IPS-18c (cell line): ENCODE measurements at regions not wholly inside any gene's neighbourhood (a gene's known extent, or its start where the extent isn't known, plus 50 kb on each side); places are given as distances from the start of the nearest gene placed in this dataset.

Source experiments
- H3K4me3 ChIP-seq: 2 replicates; pipeline ENCODE4 v1.7.0; 2013; ENCODE audit warnings: low read depth, mild to moderate bottlenecking, low read length, moderate library complexity; ENCODE audit not compliant: insufficient read depth
- H3K9me3 ChIP-seq: one replicate; pipeline ENCODE4 v1.6.1; 2013; ENCODE audit warnings: mild to moderate bottlenecking, low read length, moderate library complexity; ENCODE audit not compliant: control insufficient read depth, insufficient read depth

- Histone ChIP-seq H3K9me3 (no peaks in the 10 kb centered on the region), H3K4me3 (no peak overlapping the region)
Observed at GRCh38 chr3:117480525-117480924, 770.9 kb downstream of the TUSC7 start.

DNA sequence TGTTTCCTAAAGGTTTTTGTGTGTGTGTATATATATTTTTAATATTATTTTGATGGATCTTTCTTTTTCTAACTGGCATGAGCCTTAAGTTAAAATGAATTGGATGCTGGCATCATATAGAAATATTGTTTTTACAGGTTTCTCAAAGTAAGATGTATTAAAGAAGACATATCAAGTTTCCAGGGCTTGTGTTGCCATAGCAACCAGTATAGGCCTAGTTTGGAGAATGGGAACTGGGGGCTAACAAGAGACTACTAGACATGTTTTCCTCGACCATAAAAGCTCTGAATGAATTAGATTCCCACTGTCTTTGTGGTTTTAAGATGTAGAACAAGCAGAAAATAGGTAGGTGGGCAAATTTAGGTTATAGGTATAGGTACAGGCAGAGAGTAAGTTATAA is 771.4 kb downstream of the TUSC7 start:
- H3K9me3 ChIP-seq: no peaks in the 10 kb centered on the region
- no peak overlapping the region for H3K4me3 ChIP-seq

GRCh38 chr3:117483839-117484238 is 774.3 kb downstream of the TUSC7 start:
- Histone ChIP-seq H3K4me3 (no peak overlapping the region), H3K9me3 (no peaks in the 10 kb centered on the region)

GRCh38 chr3:117485841-117486240 is 776.3 kb downstream of the TUSC7 start:
- H3K9me3 ChIP-seq: no peaks in the 10 kb centered on the region

GRCh38 chr3:117486719-117487716 is 777.4 kb downstream of the TUSC7 start:
- Histone ChIP-seq H3K9me3 (no peaks in the 10 kb centered on the region), H3K4me3 (no peak overlapping the region)

More at GRCh38 chr3:117485841-117486240, 776.3 kb downstream of the TUSC7 start:
- no peak overlapping the region for H3K4me3 ChIP-seq

DNA sequence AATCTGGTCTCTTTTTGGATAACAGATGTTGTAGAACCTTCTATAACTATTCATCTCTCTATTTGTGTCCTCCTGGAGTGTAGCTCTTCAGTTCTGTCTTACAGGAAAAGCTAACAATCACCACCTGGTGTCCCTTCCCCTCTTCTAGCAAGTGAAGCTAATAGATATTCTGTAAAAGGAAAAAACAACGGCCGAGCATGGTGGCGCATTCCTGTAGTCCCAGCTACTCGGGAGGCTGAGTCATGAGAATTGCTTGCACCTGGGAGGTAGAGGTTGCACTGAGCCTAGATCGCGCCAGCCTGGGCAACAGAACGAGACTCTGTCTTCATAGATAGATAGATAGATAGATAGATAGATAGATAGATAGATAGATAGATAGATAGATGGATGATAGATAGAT is 779.4 kb downstream of the TUSC7 start:
- H3K4me3 ChIP-seq: no peak overlapping the region
- no peaks in the 10 kb centered on the region for H3K9me3 ChIP-seq

- Histone ChIP-seq H3K9me3 (no peaks in the 10 kb centered on the region), H3K4me3 (no peak overlapping the region)
Observed at GRCh38 chr3:117489663-117490079, 780.1 kb downstream of the TUSC7 start.

DNA sequence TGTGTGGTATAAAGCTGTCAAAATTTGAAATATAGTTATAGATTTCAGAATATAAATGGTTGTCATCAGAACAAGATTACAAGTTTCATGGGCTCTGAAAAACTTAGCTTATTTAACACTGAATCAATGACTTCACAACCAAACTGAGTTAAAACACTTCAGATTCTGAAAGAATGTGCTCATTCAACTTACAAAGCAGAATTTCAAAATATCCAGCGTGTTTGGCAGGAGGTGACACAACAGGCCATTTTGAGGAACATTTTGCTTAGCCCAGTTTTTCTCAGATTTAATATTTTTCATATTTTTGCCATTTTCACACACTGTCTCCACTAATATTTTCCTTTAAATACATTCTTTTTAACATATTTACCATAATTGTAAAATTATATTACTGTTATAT is 781.1 kb downstream of the TUSC7 start:
- H3K4me3 ChIP-seq: no peak overlapping the region

DNA sequence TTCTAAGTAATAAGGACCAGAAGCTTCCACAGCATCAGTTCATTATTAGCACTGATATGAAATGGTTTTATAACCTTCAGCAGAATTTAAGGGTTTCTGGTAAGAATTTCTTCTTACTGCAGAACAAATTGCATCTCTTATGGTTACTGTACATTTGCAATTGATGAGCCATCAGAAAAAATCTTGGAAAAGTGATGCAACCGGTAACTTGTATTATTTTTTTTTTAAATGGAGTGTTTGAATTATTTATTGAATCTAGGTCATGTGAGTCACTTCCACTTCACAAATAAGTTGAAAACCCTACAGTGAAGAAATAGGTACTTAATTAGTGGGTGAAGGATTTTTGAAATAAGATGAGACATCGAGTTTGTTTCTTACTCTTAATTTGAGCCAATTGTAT is 786.0 kb downstream of the TUSC7 start:
- Histone ChIP-seq H3K4me3 (no peak overlapping the region), H3K9me3 (no peaks in the 10 kb centered on the region)

More for the DNA sequence above, 781.1 kb downstream of the TUSC7 start:
- no peaks in the 10 kb centered on the region for H3K9me3 ChIP-seq

DNA sequence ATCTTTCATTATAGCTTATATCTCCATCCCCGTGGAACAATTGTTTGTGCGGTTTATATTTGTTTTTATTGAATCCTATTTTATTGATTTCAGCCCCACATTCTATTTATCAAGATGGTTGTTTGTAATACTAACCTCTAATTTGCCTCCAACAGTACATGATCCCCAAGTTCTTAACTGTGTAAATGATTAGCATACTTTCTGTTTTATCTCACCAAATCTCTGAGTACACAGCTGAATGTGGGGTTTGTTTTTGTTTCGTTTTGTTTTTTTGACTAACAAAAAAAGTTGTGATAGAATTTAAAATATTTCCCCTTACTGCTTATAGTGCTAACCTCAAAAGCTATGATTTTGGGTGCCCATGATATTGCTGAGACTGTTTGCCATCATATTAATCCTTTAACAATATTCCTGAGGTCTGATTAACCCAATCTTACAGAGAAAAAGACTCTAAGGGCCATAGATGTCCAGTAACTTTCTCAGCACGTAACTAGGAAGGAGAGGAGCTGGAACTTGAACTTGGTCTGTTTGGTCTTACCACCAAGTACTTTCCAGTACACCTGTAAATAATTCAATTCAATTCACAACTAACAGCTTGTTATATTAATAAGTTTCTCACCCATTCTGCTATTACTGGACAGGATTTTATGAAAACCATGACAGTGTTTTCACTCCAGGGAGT is 789.8 kb downstream of the TUSC7 start:
- no peak overlapping the region for H3K4me3 ChIP-seq
- H3K9me3 ChIP-seq: no peaks in the 10 kb centered on the region

DNA sequence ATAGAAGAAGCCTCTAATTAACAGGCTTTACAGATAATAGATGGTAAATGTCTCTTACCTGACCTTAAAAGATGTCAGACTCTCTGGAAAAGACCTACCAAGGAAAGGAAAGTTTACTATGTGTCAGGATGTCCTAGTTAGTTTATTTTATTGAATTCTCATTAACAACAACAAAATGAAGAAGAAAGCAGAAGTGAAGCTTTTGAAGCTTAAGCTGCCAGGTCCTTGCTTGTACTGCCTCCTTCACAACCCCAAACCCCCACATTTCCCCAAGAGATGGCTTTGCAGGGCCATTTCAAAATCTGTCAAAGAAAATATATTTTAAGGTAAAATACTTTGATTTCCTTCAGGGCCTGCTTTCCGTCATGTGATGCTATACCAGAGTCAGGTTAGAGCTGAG is 798.4 kb downstream of the TUSC7 start:
- Histone ChIP-seq H3K9me3 (no peaks in the 10 kb centered on the region), H3K4me3 (no peak overlapping the region)

GRCh38 chr3:117509858-117510257 is 800.3 kb downstream of the TUSC7 start:
- Histone ChIP-seq H3K9me3 (no peaks in the 10 kb centered on the region), H3K4me3 (no peak overlapping the region)

DNA sequence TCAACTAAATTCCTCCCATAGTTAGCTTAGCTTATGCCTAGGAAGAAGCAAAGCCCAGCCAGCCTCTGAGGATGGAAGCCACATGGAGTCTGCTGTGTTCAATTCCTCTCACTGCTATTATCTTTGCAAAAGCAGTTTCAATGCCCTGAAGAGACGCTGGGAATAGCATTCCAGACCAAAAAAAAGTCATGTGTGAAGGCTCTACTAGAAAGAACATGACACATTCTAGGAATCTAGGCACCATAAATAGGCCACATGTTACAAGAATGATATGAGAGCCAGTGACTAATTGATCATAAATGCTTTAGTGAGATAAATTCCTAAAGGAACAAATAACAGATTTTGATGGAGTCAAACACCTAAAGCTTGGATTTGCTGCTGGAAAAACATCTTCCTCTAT is 800.8 kb downstream of the TUSC7 start:
- Histone ChIP-seq H3K4me3 (no peak overlapping the region), H3K9me3 (no peaks in the 10 kb centered on the region)

DNA sequence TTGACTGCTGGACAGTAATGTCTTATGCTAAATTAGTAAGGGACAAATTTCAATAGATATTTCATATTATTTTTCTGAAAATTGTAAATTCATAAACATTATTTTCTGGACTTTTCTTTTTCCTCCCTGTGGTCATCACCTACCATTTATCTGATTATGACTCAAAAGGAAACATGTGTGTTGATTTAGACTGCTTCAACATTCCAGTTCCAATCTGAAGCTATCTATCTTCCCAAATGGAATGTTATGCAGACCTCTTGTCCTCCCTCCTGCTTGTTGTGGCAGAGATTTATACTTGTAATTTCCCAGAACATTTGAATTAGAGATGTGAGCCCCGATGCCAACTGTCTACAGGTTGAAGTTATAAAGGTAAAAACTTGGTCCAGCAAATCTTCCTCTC is 803.4 kb downstream of the TUSC7 start:
- Histone ChIP-seq H3K9me3 (no peaks in the 10 kb centered on the region), H3K4me3 (no peak overlapping the region)

DNA sequence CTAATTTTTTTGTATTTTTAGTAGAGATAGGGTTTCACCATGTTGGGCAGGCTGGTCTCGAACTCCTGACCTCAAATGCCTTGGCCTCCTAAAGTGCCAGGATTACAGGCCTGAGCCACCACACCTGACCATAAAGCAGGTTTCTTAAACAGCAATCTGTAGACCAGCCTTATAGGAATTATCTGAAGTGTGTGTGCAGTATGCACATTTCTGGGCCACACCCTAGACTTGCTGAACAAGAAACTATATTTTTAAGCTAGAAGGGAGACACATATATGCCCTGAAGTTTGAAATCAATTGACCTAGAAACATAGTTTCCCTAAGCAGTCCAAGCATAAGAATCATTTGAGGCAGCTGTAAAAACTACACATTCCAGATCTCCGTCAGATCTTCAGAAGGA is 805.7 kb downstream of the TUSC7 start:
- Histone ChIP-seq H3K4me3 (no peak overlapping the region), H3K9me3 (no peaks in the 10 kb centered on the region)

DNA sequence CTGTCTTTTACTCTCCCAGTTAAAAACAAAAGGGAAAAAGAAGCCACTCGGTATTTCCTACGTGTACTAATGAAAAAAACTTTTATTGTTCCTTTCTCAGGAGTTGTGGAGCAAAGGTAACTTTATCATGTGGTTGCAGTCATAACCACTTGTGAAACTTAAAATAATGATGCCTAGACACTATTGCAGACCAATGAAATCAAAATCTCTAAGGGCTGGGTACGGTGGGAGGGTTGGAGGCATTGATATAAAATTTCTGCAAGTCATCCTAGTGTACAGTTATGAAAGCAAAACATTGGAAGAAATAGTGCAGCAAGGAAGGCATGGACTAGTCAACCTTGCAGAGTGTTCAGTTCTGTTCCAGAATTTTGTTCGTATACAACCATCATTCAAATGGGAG is 808.8 kb downstream of the TUSC7 start:
- H3K4me3 ChIP-seq: no peak overlapping the region
- H3K9me3 ChIP-seq: no peaks in the 10 kb centered on the region

DNA sequence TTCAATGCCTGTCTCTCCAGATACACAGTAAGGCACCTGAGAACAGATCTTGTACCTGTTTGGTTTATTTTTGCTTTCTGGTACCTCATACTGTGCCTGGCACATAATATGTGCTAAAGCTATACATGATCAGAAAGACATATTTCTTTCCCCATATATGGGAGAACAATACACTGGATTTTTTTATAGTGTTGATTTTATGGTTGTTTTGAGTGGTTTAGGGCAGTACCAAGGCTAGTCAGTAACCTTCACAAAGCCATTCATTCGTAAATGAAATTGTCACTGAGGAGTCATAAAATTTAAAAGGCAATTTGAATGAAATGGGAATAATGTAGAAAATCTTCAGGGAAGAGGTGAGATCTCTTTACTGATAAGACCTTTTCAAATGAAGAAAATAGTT is 810.2 kb downstream of the TUSC7 start:
- H3K4me3 ChIP-seq: no peak overlapping the region

GRCh38 chr3:117520582-117520981 is 811.0 kb downstream of the TUSC7 start:
- no peaks in the 10 kb centered on the region for H3K9me3 ChIP-seq
- no peak overlapping the region for H3K4me3 ChIP-seq

More for the DNA sequence above, 810.2 kb downstream of the TUSC7 start:
- no peaks in the 10 kb centered on the region for H3K9me3 ChIP-seq
